ENCODE measurements at regions not wholly inside any gene's neighbourhood (a gene's known extent, or its start where the extent isn't known, plus 50 kb on each side); places are given as distances from the start of the nearest gene placed in this dataset.
"Not testable (repeated sequence)": the region's sequence is repeated elsewhere in the genome, so short reads cannot be mapped to it uniquely, and the experiment has no call there.

- intact Hi-C loops (cut with micrococcal nuclease) = no loop called here
- no peak overlapping the region for H3K27ac Mint-ChIP-seq
- H3K9me3 Mint-ChIP-seq = no peaks in the 10 kb centered on the region
- no peak for DNase-seq
- CTCF ChIA-PET = no interaction called here
- H3K4me1 Mint-ChIP-seq (ENCODE audit: low read depth) = no peaks in the 10 kb centered on the region
- no peaks in the 10 kb centered on the region for H3K36me3 Mint-ChIP-seq (ENCODE audit: low read depth)
- no peaks in the 10 kb centered on the region for H3K27me3 Mint-ChIP-seq
- POLR2A ChIA-PET = no interaction called here
- no peak for ATAC-seq
- no peak for TF ChIP-seq CTCF (IDR thresholded peaks at IDR 0.05)
- no peak overlapping the region for H3K4me3 Mint-ChIP-seq
Measured at GRCh38 chr11:97087419-97087818, 697.6 kb downstream of the JRKL start.

- ATAC-seq (no peak), DNase-seq (no peak)
- TF ChIP-seq CTCF (IDR thresholded peaks at IDR 0.05) = no peak
- H3K9me3 Mint-ChIP-seq = no peaks in the 10 kb centered on the region
- H3K36me3 Mint-ChIP-seq (ENCODE audit: low read depth) = no peaks in the 10 kb centered on the region
- CTCF ChIA-PET = no interaction called here
- H3K27me3 Mint-ChIP-seq = no peaks in the 10 kb centered on the region
- H3K4me1 Mint-ChIP-seq (ENCODE audit: low read depth) = no peaks in the 10 kb centered on the region
- intact Hi-C loops (cut with micrococcal nuclease) = no loop called here
- no peak overlapping the region for H3K27ac Mint-ChIP-seq
- no peak overlapping the region for H3K4me3 Mint-ChIP-seq
- POLR2A ChIA-PET = no interaction called here
Measured at GRCh38 chr11:97092823-97093222, 703.0 kb downstream of the JRKL start.

GRCh38 chr11:97102180-97102579 lies 712.4 kb downstream of the JRKL start:
- H3K4me1 Mint-ChIP-seq (ENCODE audit: low read depth); intact Hi-C loops (cut with micrococcal nuclease): not testable (repeated sequence)

GRCh38 chr11:97107604-97108003 lies 717.8 kb downstream of the JRKL start:
- Mint-ChIP-seq H3K36me3 (ENCODE audit: low read depth) (no peaks in the 10 kb centered on the region), H3K9me3 (peaks cover 14% of the 10 kb centered on the region), H3K4me1 (ENCODE audit: low read depth) (no peaks in the 10 kb centered on the region), H3K4me3 (no peak overlapping the region), H3K27me3 (no peaks in the 10 kb centered on the region), H3K27ac (no peak overlapping the region)
- ATAC-seq = no peak
- POLR2A ChIA-PET = no interaction called here
- no peak for DNase-seq
- CTCF ChIA-PET = no interaction called here
- intact Hi-C loops (cut with micrococcal nuclease) = no loop called here
- TF ChIP-seq CTCF (IDR thresholded peaks at IDR 0.05) = no peak

More at GRCh38 chr11:97102180-97102579, 712.4 kb downstream of the JRKL start:
- ATAC-seq; CTCF ChIA-PET; H3K4me3 Mint-ChIP-seq; H3K27ac Mint-ChIP-seq; H3K27me3 Mint-ChIP-seq; POLR2A ChIA-PET; H3K36me3 Mint-ChIP-seq (ENCODE audit: low read depth); DNase-seq: not testable (repeated sequence)
- peaks cover 18% of the 10 kb centered on the region for H3K9me3 Mint-ChIP-seq

GRCh38 chr11:97109078-97109477 lies 719.3 kb downstream of the JRKL start:
- H3K27me3 Mint-ChIP-seq = no peaks in the 10 kb centered on the region
- H3K4me3 Mint-ChIP-seq = no peak overlapping the region
- H3K9me3 Mint-ChIP-seq = peaks cover 9% of the 10 kb centered on the region
- ChIA-PET CTCF (no interaction called here), POLR2A (no interaction called here)
- DNase-seq (no peak), ATAC-seq (no peak)
- no peaks in the 10 kb centered on the region for H3K36me3 Mint-ChIP-seq (ENCODE audit: low read depth)
- intact Hi-C loops (cut with micrococcal nuclease) = no loop called here
- no peaks in the 10 kb centered on the region for H3K4me1 Mint-ChIP-seq (ENCODE audit: low read depth)
- no peak for TF ChIP-seq CTCF (IDR thresholded peaks at IDR 0.05)
- no peak overlapping the region for H3K27ac Mint-ChIP-seq

GRCh38 chr11:97110376-97110775 lies 720.6 kb downstream of the JRKL start:
- Mint-ChIP-seq H3K27me3 (no peaks in the 10 kb centered on the region), H3K4me1 (ENCODE audit: low read depth) (no peaks in the 10 kb centered on the region), H3K4me3 (no peak overlapping the region), H3K27ac (no peak overlapping the region), H3K9me3 (peaks cover 9% of the 10 kb centered on the region), H3K36me3 (ENCODE audit: low read depth) (no peaks in the 10 kb centered on the region)
- POLR2A ChIA-PET = no interaction called here
- DNase-seq (no peak), ATAC-seq (no peak)
- intact Hi-C loops (cut with micrococcal nuclease) = no loop called here
- CTCF ChIA-PET = no interaction called here
- no peak for TF ChIP-seq CTCF (IDR thresholded peaks at IDR 0.05)
